Right lobe of liver (tissue), 4 donors: ENCODE measurements at regions not wholly inside any gene's neighbourhood (a gene's known extent, or its start where the extent isn't known, plus 50 kb on each side); places are given as distances from the start of the nearest gene placed in this dataset.

Experiments used
- POLR2A ChIP-seq: fragments of 450-650 bp; IDR thresholded peaks from one replicate; pipeline ENCODE4 v1.6.1; 2017; ENCODE audit warnings: antibody characterized with exemption, mild to moderate bottlenecking
- TF ChIP-seq, protein P1 (sequence below), 4 donors: fragments of 200-600 bp in 3 of 4; fragments of 450-650 bp in 1 of 4; IDR thresholded peaks; one replicate each; pipeline versions ENCODE4 v1.5.1 to v1.8.0; 2016 to 2022; ENCODE audit warnings: antibody characterized with exemption in 4 of 4, mild to moderate bottlenecking in 2 of 4
- donor health status: DM: no; HTN: no; CAD: no.
- donor health status: DM: no; HTN: no; CAD: no.
- donor health status: DM: no; HTN: yes; CAD: no.

DNA sequence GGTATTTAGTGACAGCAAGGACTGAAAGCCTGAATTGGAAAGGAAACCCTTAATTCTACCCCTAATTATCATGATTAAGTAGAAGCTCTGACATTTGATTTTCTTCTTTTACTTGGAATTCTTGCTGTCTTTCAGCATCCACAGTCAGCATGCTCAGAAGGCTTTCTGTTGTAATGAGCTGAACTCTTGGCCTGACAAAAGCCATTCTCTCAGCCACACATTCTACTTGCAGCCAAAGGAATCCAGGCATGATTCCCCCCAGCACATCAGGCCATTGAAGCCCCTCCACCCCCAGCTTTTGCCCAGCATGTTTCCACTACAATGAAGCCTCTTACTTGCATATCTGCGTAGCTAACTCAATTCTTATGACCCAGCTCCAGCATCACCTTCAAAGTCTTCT lies 94.3 kb upstream of the FRMD4A start:
- TF ChIP-seq, protein P1, sequence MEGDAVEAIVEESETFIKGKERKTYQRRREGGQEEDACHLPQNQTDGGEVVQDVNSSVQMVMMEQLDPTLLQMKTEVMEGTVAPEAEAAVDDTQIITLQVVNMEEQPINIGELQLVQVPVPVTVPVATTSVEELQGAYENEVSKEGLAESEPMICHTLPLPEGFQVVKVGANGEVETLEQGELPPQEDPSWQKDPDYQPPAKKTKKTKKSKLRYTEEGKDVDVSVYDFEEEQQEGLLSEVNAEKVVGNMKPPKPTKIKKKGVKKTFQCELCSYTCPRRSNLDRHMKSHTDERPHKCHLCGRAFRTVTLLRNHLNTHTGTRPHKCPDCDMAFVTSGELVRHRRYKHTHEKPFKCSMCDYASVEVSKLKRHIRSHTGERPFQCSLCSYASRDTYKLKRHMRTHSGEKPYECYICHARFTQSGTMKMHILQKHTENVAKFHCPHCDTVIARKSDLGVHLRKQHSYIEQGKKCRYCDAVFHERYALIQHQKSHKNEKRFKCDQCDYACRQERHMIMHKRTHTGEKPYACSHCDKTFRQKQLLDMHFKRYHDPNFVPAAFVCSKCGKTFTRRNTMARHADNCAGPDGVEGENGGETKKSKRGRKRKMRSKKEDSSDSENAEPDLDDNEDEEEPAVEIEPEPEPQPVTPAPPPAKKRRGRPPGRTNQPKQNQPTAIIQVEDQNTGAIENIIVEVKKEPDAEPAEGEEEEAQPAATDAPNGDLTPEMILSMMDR (IDR thresholded peaks at IDR 0.05), result no peak
- TF ChIP-seq POLR2A, result no peak
